Adipose tissue (tissue), 3 donors: ENCODE measurements at regions not wholly inside any gene's neighbourhood (a gene's known extent, or its start where the extent isn't known, plus 50 kb on each side); places are given as distances from the start of the nearest gene placed in this dataset.

Experiments
- H3K27ac ChIP-seq: one replicate; pipeline ENCODE4 v1.5.1; 2013; ENCODE audit warnings: low read depth, low read length
- WGBS, 3 donors: extraction: QIAGEN DNeasy Blood & Tissue Kit; methylation state at CpG; one replicate each; pipeline ENCODE4 v1.1.7; 2013; 5-methylcytosine and 5-hydroxymethylcytosine counted together
- donor health status: healthy with polysubstance abuse.
- donor health status: Bipolar disorder and iron deficiency.
- donor health status: healthy.

DNA sequence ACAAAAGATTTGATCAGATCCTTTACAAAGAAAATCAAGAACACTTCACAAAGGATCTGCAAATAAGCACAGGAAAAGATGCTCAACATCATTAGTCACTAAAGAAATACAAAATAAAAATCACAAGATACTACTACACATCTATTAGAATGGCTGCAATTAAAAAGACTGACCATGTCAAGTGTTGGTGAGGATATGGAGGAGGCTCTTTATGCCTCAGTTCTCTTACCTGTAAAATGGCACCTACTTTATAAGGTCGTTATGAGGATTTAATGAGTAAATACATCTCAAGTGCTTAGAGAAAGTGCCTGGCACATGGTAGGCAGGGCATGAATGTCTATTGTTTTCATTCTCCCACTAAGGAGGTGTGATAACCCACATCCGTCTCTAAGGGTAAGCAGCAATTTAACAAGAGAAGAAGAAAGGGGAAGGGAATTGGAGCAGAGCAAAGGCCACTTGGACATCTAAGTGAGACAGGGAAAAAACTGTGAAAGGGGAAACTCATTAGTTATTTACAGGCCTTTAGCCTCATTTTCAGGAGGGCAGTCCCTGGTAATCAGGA, 157.5 kb upstream of the NFE2L3 start:
- 67 to 91% (median 71%) methylated on average over 2 of the region's 2 CpGs for WGBS, 3 donors
- H3K27ac ChIP-seq = no peak overlapping the region

- 22 to 74% (median 64%) methylated on average over 3 of the region's 3 CpGs for WGBS, 3 donors
- no peak overlapping the region for H3K27ac ChIP-seq
Observed at GRCh38 chr7:25995216-25995615, 156.8 kb upstream of the NFE2L3 start.

- H3K27ac ChIP-seq = no peak overlapping the region
- 30 to 79% (median 77%) methylated on average over 7 of the region's 7 CpGs for WGBS, 3 donors
Observed at GRCh38 chr7:25996006-25996408, 156.0 kb upstream of the NFE2L3 start.

DNA sequence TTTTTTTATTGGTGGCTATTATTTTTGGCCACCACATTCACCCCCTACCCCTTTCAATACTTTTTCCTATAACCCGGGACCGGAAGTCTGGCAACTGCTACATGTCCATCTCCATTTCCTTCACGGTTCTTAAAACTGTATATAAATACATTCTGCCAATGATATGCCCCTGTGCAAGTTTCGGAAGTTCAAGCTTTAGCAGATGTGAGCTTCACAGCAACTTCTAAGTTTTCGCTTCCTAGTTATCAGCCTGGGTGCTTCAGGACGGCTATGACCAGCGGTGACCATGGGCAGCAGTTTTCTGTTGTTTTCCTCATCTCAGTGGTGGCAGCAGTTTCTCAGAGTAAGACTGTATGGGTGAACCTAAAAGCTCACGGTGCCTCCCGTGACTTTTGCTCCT, 153.5 kb upstream of the NFE2L3 start:
- no peak overlapping the region for H3K27ac ChIP-seq
- 60 to 89% (median 87%) methylated on average over 9 of the region's 9 CpGs for WGBS, 3 donors

DNA sequence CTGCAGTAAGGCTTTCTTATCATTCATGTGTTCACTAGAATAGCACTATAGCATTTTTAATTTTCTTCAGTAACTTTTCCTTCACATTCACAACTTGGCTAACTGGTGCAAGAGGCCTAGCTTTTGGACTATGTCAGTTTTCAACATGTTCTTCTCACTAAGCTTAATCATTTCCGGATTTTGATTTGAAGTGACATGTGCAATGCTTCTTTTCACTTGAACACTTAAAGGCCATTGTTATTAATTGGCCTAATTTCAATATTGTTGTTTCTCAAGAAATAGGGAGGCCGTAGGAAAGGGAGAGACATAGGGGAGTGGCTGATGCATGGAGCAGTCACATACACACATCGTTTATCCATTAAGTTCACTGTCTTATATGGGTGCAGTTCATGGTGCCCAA, 151.2 kb upstream of the NFE2L3 start:
- 65 to 87% (median 72%) methylated on average over 3 of the region's 3 CpGs for WGBS, 3 donors
- no peak overlapping the region for H3K27ac ChIP-seq

GRCh38 chr7:26001662-26002244, 150.2 kb upstream of the NFE2L3 start:
- no peak overlapping the region for H3K27ac ChIP-seq
- 21 to 73% (median 71%) methylated on average over 5 of the region's 5 CpGs for WGBS, 3 donors

DNA sequence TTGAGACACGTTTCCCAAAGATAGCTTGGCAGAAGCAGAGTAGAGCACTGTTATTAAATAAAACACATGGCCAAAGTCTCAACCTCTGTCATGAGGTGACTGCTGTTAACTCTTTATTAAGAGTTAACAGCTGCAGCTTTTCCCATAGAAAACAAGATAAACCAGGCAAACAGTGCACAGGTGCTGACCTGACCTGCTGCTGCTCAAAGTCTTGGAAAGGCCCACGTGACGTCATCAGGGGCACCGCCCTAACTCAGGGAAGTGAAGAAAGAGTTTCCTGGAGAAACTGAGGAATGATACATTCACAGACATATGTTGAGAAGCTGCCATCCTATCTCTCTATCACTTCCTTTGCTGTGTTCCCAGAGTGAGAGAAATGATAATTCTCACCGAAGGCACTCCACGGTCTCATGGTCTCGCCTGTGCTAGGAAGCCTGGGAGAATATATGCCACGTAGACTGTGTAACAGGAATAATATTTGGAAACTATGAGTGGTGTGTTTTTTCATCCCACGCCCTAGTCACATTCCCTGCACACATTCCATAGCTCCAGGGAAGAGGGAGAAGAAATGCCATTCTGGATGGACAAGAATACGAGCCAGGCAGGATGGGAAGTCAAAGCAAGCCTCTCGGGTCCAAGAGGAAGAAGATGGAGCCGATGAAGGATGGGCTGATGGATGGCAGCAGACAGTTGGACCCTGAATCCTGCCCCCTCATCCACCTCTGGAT, 146.2 kb upstream of the NFE2L3 start:
- H3K27ac ChIP-seq = no peak overlapping the region
- WGBS, 3 donors = 44 to 76% (median 75%) methylated on average over 12 of the region's 12 CpGs

- WGBS, 3 donors = 46 to 88% (median 86%) methylated on average over 4 of the region's 4 CpGs
- no peak overlapping the region for H3K27ac ChIP-seq
Observed at GRCh38 chr7:26006426-26006825, 145.6 kb upstream of the NFE2L3 start.

- 38 to 62% (median 39%) methylated on average over 2 of the region's 2 CpGs for WGBS, 3 donors
- H3K27ac ChIP-seq = no peak overlapping the region
Observed at GRCh38 chr7:26007510-26007909, 144.5 kb upstream of the NFE2L3 start.

GRCh38 chr7:26008428-26008827, 143.6 kb upstream of the NFE2L3 start:
- H3K27ac ChIP-seq = no peak overlapping the region

DNA sequence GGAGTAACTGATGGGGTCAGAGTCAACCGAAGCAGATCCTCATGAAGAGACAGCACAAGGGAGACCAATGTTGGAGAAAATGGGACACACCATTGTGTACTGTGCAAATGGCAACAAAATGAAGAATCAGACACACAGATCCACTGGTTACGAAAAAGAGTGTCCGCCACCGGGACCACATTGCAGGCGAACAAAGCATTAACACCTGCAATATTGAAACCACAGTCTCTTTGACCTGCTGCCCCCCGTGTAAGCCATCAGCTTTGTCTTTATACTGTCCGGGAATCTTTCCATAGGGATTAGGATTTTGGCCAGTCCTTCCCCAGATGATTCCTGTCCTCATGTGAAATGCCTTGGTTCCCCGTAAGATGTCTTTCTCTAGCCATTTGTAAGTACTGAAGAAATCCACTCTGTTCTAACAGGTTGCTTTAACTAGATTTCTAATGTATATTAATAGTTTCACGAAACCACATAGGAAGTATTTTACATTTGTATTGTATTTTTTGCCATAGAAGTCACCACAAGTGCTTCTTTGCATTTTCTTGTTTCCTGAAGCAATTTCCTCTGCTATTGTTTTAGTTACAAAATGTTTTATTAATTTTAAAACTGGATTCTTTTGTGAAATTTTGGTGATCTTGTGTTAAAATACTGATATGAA, 140.8 kb upstream of the NFE2L3 start:
- H3K27ac ChIP-seq = no peak overlapping the region
- 64 to 83% (median 65%) methylated on average over 9 of the region's 9 CpGs for WGBS, 3 donors

More at GRCh38 chr7:26008428-26008827, 143.6 kb upstream of the NFE2L3 start:
- WGBS, 3 donors = 56 to 82% (median 74%) methylated on average over 5 of the region's 5 CpGs

- no peak overlapping the region for H3K27ac ChIP-seq
- WGBS, 3 donors = 58 to 62% (median 61%) methylated on average over 9 of the region's 9 CpGs
Observed at GRCh38 chr7:26013551-26014083, 138.4 kb upstream of the NFE2L3 start.

- 60 to 88% (median 66%) methylated on average over 3 of the region's 3 CpGs for WGBS, 3 donors
- no peak overlapping the region for H3K27ac ChIP-seq
Observed at GRCh38 chr7:26022982-26023381, 129.0 kb upstream of the NFE2L3 start.

DNA sequence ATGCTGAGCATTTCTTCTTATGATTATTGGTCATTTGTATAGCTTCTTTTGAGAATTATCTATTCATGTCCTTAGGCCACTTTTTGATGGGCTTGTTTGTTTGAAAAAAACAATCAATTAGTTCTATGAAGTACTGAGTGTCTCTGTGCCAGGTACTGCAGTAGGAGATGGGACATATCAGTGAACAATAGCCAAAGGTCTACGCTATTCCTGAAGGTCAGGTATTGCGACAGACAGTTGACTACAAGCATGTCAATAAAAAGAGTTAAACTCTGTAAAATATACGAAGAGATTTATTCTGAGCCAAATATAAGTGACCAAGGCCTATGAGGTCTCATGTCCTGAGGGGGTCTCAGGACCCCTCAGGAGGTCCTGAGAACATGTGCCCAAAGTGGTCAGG, 122.1 kb upstream of the NFE2L3 start:
- WGBS, 3 donors = 76 to 97% (median 97%) methylated on average over 3 of the region's 3 CpGs
- H3K27ac ChIP-seq = no peak overlapping the region

DNA sequence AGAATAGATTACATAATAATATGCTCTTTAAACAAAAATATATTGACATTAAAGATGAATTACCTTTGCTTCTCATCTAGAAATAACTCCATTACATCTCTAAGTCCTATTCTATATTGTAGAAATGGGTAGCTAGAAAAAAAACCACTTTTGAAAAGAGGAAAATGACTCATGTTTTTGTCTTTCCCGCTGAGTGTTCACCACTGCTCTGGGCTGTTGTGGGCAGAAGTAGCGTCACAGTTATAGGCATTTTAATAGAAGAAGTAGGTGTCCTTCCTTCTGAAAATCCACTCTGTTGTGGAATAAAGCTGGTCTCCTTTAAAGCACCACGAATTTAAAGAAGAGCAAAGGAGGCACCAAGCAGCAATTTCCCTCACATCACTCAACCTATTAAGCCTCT, 117.6 kb upstream of the NFE2L3 start:
- 54 to 84% (median 67%) methylated on average over 3 of the region's 3 CpGs for WGBS, 3 donors
- H3K27ac ChIP-seq = no peak overlapping the region

- H3K27ac ChIP-seq = no peak overlapping the region
Observed at GRCh38 chr7:26035552-26035951, 116.4 kb upstream of the NFE2L3 start.

DNA sequence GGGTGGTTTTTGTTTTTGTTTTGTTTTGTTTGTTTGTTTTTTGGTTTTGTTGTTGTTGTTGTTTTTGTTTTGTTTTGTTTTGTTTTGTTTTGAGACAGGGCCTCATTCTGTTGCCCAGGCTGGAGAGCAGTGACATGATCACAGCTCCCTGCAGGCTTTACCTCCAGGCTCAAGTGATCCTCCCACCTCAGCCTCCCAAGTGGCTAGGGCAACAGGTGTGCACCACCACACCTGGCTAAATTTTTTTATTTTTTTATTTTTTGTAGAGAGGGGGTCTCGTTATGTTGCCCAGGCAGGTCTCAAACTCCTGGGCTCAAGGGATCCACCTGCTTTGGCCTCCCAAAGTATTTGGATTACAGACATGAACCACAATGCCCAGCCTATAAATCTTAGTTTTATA, 115.9 kb upstream of the NFE2L3 start:
- 90 to 100% (median 90%) methylated on average over 1 of the region's 1 CpG for WGBS, 3 donors
- no peak overlapping the region for H3K27ac ChIP-seq

DNA sequence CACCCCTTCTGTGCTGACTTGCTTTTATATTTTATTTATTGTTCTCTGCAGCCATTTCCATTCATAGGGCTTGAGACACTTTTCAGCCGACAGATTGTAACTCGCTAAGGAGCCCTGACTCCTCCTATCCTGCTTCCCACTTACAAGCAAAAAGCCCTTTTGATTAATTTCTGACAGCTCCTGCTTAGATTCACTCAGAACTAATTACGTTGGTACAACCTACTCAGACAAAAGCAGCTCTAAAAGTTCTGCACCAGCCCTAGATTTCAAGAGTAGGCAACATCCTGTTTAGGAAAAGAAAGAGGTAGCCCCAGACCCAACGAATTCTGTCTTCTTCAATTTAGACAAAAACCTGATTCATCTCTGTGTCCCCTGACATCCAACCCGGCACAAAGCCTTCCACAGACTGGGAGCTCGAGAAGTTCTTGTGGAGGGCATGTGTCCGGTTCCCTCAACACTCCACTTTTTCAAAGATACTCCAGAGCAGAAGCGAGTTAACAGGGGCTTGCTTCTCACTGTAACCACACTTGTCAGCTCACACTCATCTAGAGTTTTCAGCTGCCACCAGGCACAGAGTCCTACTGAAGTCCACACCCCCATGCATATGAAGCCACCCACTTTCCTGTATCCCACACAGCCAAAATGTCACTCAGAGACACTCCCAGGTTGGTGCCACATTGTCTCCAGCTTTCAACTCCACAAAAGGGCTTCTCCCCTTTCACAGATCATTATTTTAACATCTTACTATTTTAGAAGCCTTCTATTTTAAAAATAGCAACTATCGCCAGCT, 113.6 kb upstream of the NFE2L3 start:
- 35 to 62% (median 37%) methylated on average over 9 of the region's 9 CpGs for WGBS, 3 donors

DNA sequence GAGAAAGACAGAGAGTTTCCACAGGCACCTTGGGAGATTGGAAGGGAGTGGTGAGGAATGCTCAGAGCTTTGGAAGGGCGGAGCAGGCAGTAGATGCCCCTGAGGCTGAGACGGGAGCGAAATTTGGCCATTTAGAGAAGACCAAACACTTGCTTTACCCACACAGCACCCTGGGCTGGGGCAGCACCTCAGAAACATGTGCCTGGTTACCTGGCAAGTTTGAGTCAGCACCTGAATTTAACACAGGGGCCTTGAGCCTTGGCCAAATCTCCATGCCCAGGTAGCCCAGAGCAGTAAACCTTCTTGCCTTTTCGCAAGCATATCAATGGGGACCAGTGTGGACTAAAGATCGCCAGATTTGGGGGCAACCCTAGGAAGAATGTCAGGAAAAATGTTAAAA, 111.9 kb upstream of the NFE2L3 start:
- 87 to 97% (median 91%) methylated on average over 5 of the region's 5 CpGs for WGBS, 3 donors
- H3K27ac ChIP-seq = no peak overlapping the region

More for the DNA sequence above, 113.6 kb upstream of the NFE2L3 start:
- no peak overlapping the region for H3K27ac ChIP-seq
